GM19035 (cell line): ENCODE measurements at regions not wholly inside any gene's neighbourhood (a gene's known extent, or its start where the extent isn't known, plus 50 kb on each side); places are given as distances from the start of the nearest gene placed in this dataset.

Experiments
- ATAC-seq: cut with Tn5 transposase; IDR thresholded peaks from one replicate; pipeline ENCODE4 v1.9.1; 2021; ENCODE audit not compliant: unreplicated experiment

GRCh38 chr10:1981976-1982375 is 244.7 kb upstream of the ADARB2 start:
- no peak for ATAC-seq

- ATAC-seq: no peak
Observed at GRCh38 chr10:1980459-1980858, 243.1 kb upstream of the ADARB2 start.

- no peak for ATAC-seq
Observed at GRCh38 chr10:1978584-1978983, 241.3 kb upstream of the ADARB2 start.

GRCh38 chr10:1977461-1977860 is 240.1 kb upstream of the ADARB2 start:
- no peak for ATAC-seq

- ATAC-seq: no peak
Observed at GRCh38 chr10:1972406-1972805, 235.1 kb upstream of the ADARB2 start.

GRCh38 chr10:1968257-1969033 is 231.1 kb upstream of the ADARB2 start:
- ATAC-seq: no peak

- ATAC-seq: no peak
Observed at GRCh38 chr10:1966712-1967376, 229.5 kb upstream of the ADARB2 start.

- ATAC-seq: no peak
Observed at GRCh38 chr10:1964476-1964875, 227.2 kb upstream of the ADARB2 start.

GRCh38 chr10:1963341-1963740 is 226.0 kb upstream of the ADARB2 start:
- no peak for ATAC-seq

- ATAC-seq: no peak
Observed at GRCh38 chr10:1961989-1962388, 224.7 kb upstream of the ADARB2 start.

GRCh38 chr10:1960982-1961381 is 223.7 kb upstream of the ADARB2 start:
- ATAC-seq: no peak

GRCh38 chr10:1957057-1957456 is 219.7 kb upstream of the ADARB2 start:
- ATAC-seq: no peak

GRCh38 chr10:1954300-1954699 is 217.0 kb upstream of the ADARB2 start:
- no peak for ATAC-seq

- ATAC-seq: no peak
Observed at GRCh38 chr10:1952126-1953095, 215.1 kb upstream of the ADARB2 start.

- no peak for ATAC-seq
Observed at GRCh38 chr10:1950803-1951495, 213.6 kb upstream of the ADARB2 start.

GRCh38 chr10:1947464-1948003 is 210.2 kb upstream of the ADARB2 start:
- ATAC-seq: no peak

- no peak for ATAC-seq
Observed at GRCh38 chr10:1944487-1944886, 207.2 kb upstream of the ADARB2 start.

GRCh38 chr10:1942478-1942877 is 205.2 kb upstream of the ADARB2 start:
- ATAC-seq: no peak

GRCh38 chr10:1939016-1939415 is 201.7 kb upstream of the ADARB2 start:
- ATAC-seq: no peak

GRCh38 chr10:1938317-1938716 is 201.0 kb upstream of the ADARB2 start:
- ATAC-seq: no peak

GRCh38 chr10:1935912-1936311 is 198.6 kb upstream of the ADARB2 start:
- no peak for ATAC-seq
